ENCODE measurements at regions not wholly inside any gene's neighbourhood (a gene's known extent, or its start where the extent isn't known, plus 50 kb on each side); places are given as distances from the start of the nearest gene placed in this dataset.

GRCh38 chr10:8927705-8928104, 873.2 kb downstream of the GATA3 start:
- Histone ChIP-seq H3K9me2 (ENCODE audit: low read depth, low read length) (no peaks in the 10 kb centered on the region), H4K20me1 (ENCODE audit: insufficient read depth, low read length) (no peaks in the 10 kb centered on the region), H3K27ac (ENCODE audit: low read depth, low read length, poor library complexity, severe bottlenecking) (no peak overlapping the region), H3F3A (ENCODE audit: insufficient read depth, low read length) (no peaks in the 10 kb centered on the region), H3K9ac (ENCODE audit: low read length) (no peak overlapping the region), H3K4me3 (ENCODE audit: low read depth, low read length, poor library complexity, severe bottlenecking) (no peak overlapping the region), H3K9me3 (ENCODE audit: low read length) (no peaks in the 10 kb centered on the region), H2AFZ (ENCODE audit: low read length) (no peak overlapping the region), H3K79me2 (ENCODE audit: insufficient read depth, low read length) (no peaks in the 10 kb centered on the region), H3K4me2 (ENCODE audit: low read length) (no peak overlapping the region), H3K4me1 (ENCODE audit: insufficient read depth, low read length, severe bottlenecking) (no peaks in the 10 kb centered on the region), H3K36me3 (ENCODE audit: insufficient read depth, low read length) (no peaks in the 10 kb centered on the region), H3K27me3 (ENCODE audit: insufficient read depth, low read length) (no peaks in the 10 kb centered on the region)
- TF ChIP-seq EZH2 (IDR thresholded peaks at IDR 0.05; ENCODE audit: borderline replicate concordance, low read length): no peak
- no peak for TF ChIP-seq CTCF (IDR thresholded peaks at IDR 0.05; ENCODE audit: low read length)

- no peaks in the 10 kb centered on the region for H3K79me2 ChIP-seq (ENCODE audit: insufficient read depth, low read length)
Observed at GRCh38 chr10:8946451-8946850, 892.0 kb downstream of the GATA3 start.

DNA sequence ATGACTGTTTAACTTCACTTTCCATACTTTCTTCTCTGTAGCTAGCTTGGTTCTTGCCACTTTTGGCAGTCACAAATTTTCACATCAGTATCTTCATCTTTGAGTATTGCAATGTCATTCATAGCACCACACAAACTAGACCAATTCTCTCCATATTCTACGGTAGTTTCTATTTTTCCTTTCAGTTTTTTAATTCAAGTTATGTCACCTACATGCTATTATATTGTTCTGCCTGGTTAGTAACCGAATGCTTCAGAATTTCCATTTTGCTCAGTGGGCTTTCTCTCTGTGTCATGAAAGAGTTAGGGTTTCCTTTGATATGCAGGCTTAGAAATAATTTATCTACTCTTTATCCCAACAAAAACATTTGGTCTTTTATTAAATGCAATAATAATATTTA, 896.5 kb downstream of the GATA3 start:
- Histone ChIP-seq H3K36me3 (ENCODE audit: insufficient read depth, low read length) (no peaks in the 10 kb centered on the region), H2AFZ (ENCODE audit: low read length) (no peak overlapping the region), H3F3A (ENCODE audit: insufficient read depth, low read length) (no peaks in the 10 kb centered on the region), H3K79me2 (ENCODE audit: insufficient read depth, low read length) (no peaks in the 10 kb centered on the region), H3K9me3 (ENCODE audit: low read length) (no peaks in the 10 kb centered on the region), H4K20me1 (ENCODE audit: insufficient read depth, low read length) (no peaks in the 10 kb centered on the region), H3K9ac (ENCODE audit: low read length) (no peak overlapping the region), H3K27me3 (ENCODE audit: insufficient read depth, low read length) (no peaks in the 10 kb centered on the region), H3K4me2 (ENCODE audit: low read length) (no peak overlapping the region), H3K4me1 (ENCODE audit: insufficient read depth, low read length, severe bottlenecking) (no peaks in the 10 kb centered on the region), H3K4me3 (ENCODE audit: low read depth, low read length, poor library complexity, severe bottlenecking) (no peak overlapping the region), H3K27ac (ENCODE audit: low read depth, low read length, poor library complexity, severe bottlenecking) (no peak overlapping the region), H3K9me2 (ENCODE audit: low read depth, low read length) (no peaks in the 10 kb centered on the region)
- TF ChIP-seq CTCF (IDR thresholded peaks at IDR 0.05; ENCODE audit: low read length) (no peak), EZH2 (IDR thresholded peaks at IDR 0.05; ENCODE audit: borderline replicate concordance, low read length) (no peak)

More at GRCh38 chr10:8946451-8946850, 892.0 kb downstream of the GATA3 start:
- Histone ChIP-seq H2AFZ (ENCODE audit: low read length) (no peak overlapping the region), H3K4me3 (ENCODE audit: low read depth, low read length, poor library complexity, severe bottlenecking) (no peak overlapping the region), H3K36me3 (ENCODE audit: insufficient read depth, low read length) (no peaks in the 10 kb centered on the region), H3F3A (ENCODE audit: insufficient read depth, low read length) (no peaks in the 10 kb centered on the region), H3K27ac (ENCODE audit: low read depth, low read length, poor library complexity, severe bottlenecking) (no peak overlapping the region), H4K20me1 (ENCODE audit: insufficient read depth, low read length) (no peaks in the 10 kb centered on the region), H3K9me2 (ENCODE audit: low read depth, low read length) (no peaks in the 10 kb centered on the region), H3K9ac (ENCODE audit: low read length) (no peak overlapping the region), H3K4me2 (ENCODE audit: low read length) (no peak overlapping the region), H3K27me3 (ENCODE audit: insufficient read depth, low read length) (no peaks in the 10 kb centered on the region), H3K9me3 (ENCODE audit: low read length) (no peaks in the 10 kb centered on the region), H3K4me1 (ENCODE audit: insufficient read depth, low read length, severe bottlenecking) (no peaks in the 10 kb centered on the region)
- TF ChIP-seq CTCF (IDR thresholded peaks at IDR 0.05; ENCODE audit: low read length): no peak
- no peak for TF ChIP-seq EZH2 (IDR thresholded peaks at IDR 0.05; ENCODE audit: borderline replicate concordance, low read length)
